HFFc6 (cell line): ENCODE measurements at regions not wholly inside any gene's neighbourhood (a gene's known extent, or its start where the extent isn't known, plus 50 kb on each side); places are given as distances from the start of the nearest gene placed in this dataset.

Experiments used
- DNase-seq: peaks from one replicate; pipeline ENCODE4 v3.0.0-alpha.2; 2018
- H3K27ac Mint-ChIP-seq: 2 replicates; pipeline ENCODE4 v1.8.0; 2020; ENCODE audit warnings: mild to moderate bottlenecking, mixed read lengths
- H3K27me3 Mint-ChIP-seq: 2 replicates; pipeline ENCODE4 v1.8.0; 2021; ENCODE audit warnings: mild to moderate bottlenecking, moderate library complexity, mixed read lengths; ENCODE audit not compliant: insufficient read depth
- H3K36me3 Mint-ChIP-seq: 2 replicates; pipeline ENCODE4 v1.8.0; 2021; ENCODE audit warnings: low read depth, mixed read lengths
- H3K4me1 Mint-ChIP-seq: 2 replicates; pipeline ENCODE4 v1.8.0; 2020; ENCODE audit warnings: low read depth, mixed read lengths
- H3K4me3 Mint-ChIP-seq: 2 replicates; pipeline ENCODE4 v1.8.0; 2020; ENCODE audit warnings: mild to moderate bottlenecking, moderate library complexity, mixed read lengths
- H3K9me3 Mint-ChIP-seq: 2 replicates; pipeline ENCODE4 v1.8.0; 2020; ENCODE audit warnings: mild to moderate bottlenecking, mixed read lengths
- TF ChIP-seq, protein P1 (sequence below): fragments of 200-600 bp; sonication (generic); IDR thresholded peaks from 2 replicates; pipeline ENCODE4 v1.5.0; 2021; ENCODE audit warnings: antibody characterized with exemption, mild to moderate bottlenecking

DNA sequence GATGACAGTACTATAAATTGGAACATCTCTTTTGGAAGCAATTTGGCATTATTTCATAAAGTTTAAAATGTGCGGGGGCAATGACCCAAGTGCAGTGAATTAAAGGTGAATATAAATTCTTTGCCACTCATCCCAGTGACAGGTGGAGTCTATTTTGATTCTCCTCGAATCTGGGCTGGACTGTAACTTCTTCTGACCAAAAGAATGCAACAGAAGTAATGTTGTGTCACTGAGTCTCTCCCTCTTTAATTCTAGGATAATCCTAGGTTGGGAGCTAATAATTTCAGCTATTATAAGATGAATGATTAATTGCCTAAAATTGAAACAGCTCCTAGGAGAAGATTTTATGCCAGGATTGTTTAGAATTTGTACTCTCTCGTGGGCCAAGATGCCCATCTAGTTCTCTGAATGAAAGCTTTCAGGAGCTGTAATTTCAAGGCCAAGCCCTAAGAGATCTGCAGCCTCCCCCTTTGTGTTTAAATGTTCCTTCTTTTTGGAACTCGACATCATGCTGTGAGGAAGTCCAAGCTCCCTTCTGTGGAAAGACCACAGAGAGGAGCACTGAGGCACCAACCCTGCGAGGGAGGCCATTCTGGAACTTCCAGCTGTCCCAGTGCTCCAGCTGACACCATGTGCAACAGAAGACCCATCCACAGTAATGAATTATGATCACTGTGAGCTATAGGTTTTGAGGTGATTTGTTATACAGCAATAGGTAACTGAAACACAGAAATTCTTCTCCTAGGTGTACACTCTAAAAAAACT is 208.1 kb downstream of the COPRS start:
- H3K36me3 Mint-ChIP-seq, result peaks cover 14% of the 10 kb centered on the region
- peaks cover 14% of the 10 kb centered on the region for H3K9me3 Mint-ChIP-seq
- H3K4me3 Mint-ChIP-seq, result no peak overlapping the region
- H3K27ac Mint-ChIP-seq, result no peak overlapping the region
- TF ChIP-seq, protein P1, sequence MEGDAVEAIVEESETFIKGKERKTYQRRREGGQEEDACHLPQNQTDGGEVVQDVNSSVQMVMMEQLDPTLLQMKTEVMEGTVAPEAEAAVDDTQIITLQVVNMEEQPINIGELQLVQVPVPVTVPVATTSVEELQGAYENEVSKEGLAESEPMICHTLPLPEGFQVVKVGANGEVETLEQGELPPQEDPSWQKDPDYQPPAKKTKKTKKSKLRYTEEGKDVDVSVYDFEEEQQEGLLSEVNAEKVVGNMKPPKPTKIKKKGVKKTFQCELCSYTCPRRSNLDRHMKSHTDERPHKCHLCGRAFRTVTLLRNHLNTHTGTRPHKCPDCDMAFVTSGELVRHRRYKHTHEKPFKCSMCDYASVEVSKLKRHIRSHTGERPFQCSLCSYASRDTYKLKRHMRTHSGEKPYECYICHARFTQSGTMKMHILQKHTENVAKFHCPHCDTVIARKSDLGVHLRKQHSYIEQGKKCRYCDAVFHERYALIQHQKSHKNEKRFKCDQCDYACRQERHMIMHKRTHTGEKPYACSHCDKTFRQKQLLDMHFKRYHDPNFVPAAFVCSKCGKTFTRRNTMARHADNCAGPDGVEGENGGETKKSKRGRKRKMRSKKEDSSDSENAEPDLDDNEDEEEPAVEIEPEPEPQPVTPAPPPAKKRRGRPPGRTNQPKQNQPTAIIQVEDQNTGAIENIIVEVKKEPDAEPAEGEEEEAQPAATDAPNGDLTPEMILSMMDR, result no peak
- H3K4me1 Mint-ChIP-seq, result peaks cover 6% of the 10 kb centered on the region; the same call in 1 of the 2 replicates
- H3K27me3 Mint-ChIP-seq, result peaks cover 3% of the 10 kb centered on the region
- DNase-seq, result no peak

DNA sequence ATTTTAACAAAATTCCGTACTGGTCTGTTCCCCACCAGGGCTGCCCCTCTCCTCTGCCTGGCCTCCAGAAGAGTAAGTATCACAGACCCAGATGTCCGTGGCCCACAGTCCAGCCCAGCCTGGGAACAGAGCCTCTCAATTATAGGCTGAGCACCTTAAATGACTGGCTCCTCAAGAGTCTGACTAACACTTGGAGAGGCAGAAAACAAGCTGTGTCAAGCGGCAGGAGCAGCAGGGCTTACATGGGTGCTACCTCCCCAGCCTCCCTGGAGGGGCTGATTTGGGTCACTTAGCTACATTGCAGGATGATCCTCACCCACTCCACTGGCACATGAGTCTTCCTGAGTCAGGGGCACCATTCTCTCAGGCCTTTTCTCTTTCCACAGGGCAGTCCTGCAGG is 209.7 kb downstream of the COPRS start:
- Mint-ChIP-seq H3K9me3 (peaks cover 26% of the 10 kb centered on the region), H3K36me3 (peaks cover 27% of the 10 kb centered on the region), H3K27me3 (no peaks in the 10 kb centered on the region; the same call in 1 of the 2 replicates), H3K4me3 (no peak overlapping the region), H3K27ac (no peak overlapping the region), H3K4me1 (no peaks in the 10 kb centered on the region)
- no peak for DNase-seq
- TF ChIP-seq, protein P1, result no peak

DNA sequence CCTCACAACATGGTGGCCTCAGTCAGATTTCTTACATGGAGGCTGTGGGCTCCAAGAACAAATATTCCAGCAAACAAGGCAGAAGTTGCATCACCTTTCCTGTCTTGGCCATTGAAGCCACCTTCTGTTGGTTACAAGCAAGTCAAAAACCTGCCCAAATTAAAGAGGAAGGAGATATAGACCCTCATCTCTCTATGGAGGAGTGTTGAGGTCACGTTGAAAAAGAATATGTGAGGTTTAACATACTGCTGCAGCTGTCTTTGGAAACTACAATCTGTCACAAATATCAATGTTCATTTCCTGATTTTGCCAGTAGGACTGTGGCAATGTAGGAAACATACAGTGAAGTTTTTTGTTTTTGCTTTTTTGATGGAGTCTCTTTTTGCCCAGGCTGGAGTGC is 211.4 kb downstream of the COPRS start:
- peaks cover 38% of the 10 kb centered on the region for H3K9me3 Mint-ChIP-seq
- peaks cover 40% of the 10 kb centered on the region for H3K36me3 Mint-ChIP-seq
- no peak for DNase-seq
- H3K4me3 Mint-ChIP-seq, result no peak overlapping the region
- TF ChIP-seq, protein P1, result no peak
- H3K27me3 Mint-ChIP-seq, result no peaks in the 10 kb centered on the region; the same call in 1 of the 2 replicates
- H3K27ac Mint-ChIP-seq, result no peak overlapping the region
- H3K4me1 Mint-ChIP-seq, result no peaks in the 10 kb centered on the region

DNA sequence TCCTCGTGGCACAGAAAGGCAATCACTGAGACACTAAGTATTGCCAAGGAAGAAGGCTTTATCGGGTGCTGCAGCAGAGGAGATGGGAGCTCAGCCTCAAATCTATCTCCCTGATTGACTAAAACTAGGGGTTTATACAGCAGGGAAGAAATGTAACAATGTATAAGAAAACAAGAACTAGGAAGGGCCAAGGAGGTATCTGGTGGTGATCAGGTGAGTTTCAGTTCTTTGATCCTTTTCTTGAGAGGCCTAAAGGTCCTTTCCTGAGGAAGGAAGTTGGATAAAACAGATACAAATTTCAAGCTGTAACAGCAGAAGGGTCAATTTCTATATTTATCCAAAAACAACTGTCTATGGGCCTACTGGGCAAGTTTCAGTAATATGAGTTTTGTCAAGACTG is 212.4 kb downstream of the COPRS start:
- DNase-seq, result no peak
- TF ChIP-seq, protein P1, result no peak
- Mint-ChIP-seq H3K4me1 (no peaks in the 10 kb centered on the region), H3K27ac (no peak overlapping the region), H3K4me3 (no peak overlapping the region), H3K36me3 (peaks cover 36% of the 10 kb centered on the region), H3K9me3 (peaks cover 38% of the 10 kb centered on the region), H3K27me3 (no peaks in the 10 kb centered on the region; the same call in 1 of the 2 replicates)

DNA sequence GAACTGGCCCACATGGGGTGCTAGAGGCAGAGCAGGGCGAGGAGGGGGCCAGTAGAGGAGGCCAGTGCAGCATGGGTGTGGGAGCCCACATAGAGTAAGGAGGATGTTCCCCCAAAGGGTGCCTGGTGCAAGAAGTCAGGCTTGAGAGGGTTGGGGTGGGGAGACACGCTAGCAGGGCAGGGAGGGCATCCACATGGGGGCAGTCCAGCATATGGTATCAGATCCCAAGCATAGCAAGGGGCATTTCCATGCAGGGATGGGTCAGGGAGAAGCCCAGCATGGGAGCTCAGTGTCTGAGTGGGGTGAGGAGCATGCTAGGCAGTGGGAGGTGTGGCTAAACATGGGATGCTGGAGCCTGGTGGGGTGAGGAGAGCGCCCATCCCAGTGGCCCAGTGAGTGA is 213.7 kb downstream of the COPRS start:
- H3K27ac Mint-ChIP-seq, result no peak overlapping the region
- DNase-seq, result no peak
- TF ChIP-seq, protein P1, result no peak
- H3K36me3 Mint-ChIP-seq, result peaks cover 35% of the 10 kb centered on the region
- no peaks in the 10 kb centered on the region for H3K4me1 Mint-ChIP-seq
- H3K27me3 Mint-ChIP-seq, result no peaks in the 10 kb centered on the region; the same call in 1 of the 2 replicates
- peaks cover 38% of the 10 kb centered on the region for H3K9me3 Mint-ChIP-seq
- H3K4me3 Mint-ChIP-seq, result no peak overlapping the region
